H54 (cell line): ENCODE measurements at regions not wholly inside any gene's neighbourhood (a gene's known extent, or its start where the extent isn't known, plus 50 kb on each side); places are given as distances from the start of the nearest gene placed in this dataset.

ENCODE experiments used
- DNase-seq: peaks from one replicate; pipeline ENCODE4 v3.0.0; 2011; ENCODE audit warnings: low spot score, mixed read lengths; ENCODE audit not compliant: insufficient read length
- FAIRE-seq: peaks from 3 replicates; lab custom pipeline; 2011; peaks lifted over from hg19 to GRCh38; lab: Jason Lieb, UNC
- POLR2A ChIP-seq: IDR thresholded peaks from 2 replicates; pipeline ENCODE4 v1.6.1; 2011; ENCODE audit warnings: low read depth, mild to moderate bottlenecking, low read length

DNA sequence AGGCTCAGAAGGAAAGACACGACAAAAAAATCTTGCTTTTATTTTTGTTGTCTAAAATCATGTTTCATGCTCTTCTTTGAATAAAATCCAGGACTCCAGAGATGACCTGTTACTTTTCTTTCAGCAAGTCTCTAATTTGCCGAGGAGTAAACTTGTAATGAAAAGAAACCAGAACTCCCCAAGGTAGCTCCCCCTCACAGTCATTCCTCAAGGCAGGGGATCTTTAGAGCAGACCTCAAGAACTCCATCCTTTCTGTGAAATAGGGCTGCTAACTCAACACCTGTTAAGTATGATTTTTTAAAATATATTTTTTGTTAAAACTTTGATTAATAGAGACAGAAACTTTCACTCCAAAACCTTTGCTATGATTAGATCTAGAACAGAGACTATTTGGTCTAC is 82.7 kb upstream of the ABCD3 start:
- FAIRE-seq (no peak), DNase-seq (no peak)
- TF ChIP-seq POLR2A = no peak

DNA sequence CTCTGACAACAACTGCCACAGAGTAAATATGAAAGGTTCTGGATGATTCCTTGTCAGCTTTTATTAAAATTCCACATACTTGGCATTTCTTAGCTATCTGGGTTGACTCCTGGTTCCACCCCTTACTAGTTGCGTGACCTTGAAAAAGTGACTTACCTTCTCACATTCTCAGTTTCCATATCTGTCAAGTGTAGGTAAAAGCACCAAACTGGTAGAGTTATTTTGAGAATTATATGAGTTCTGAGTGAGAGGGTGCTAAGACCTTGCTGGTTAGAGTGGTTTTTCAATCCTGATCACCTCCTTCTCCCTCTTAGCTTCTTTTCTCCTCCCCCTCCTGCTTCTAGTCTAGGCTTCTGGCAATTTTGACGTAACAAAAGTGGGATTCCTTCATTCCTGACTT is 83.4 kb upstream of the ABCD3 start:
- FAIRE-seq = no peak
- TF ChIP-seq POLR2A = no peak
- DNase-seq = no peak

DNA sequence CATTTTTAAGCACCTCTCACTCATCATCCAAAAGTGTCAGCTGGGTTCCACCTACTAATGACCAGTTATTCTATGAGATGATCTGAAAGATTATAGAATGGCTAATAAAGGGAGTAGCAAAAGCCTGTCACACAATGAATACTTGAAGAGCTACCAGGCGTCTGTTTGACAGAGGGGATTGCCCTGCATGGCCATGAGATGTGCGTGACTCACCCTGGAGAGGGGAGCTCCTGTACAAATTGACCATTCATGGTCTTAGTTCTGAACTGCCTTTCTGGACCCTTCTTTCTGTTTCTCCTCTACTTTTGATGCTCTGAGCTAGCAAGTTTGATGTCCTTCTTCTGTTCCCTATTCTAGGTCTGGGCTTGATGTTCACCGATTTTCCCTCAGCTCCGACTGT is 85.2 kb upstream of the ABCD3 start:
- peak; percentile 87 for FAIRE-seq
- no peak for TF ChIP-seq POLR2A
- DNase-seq = peak; percentile 30

DNA sequence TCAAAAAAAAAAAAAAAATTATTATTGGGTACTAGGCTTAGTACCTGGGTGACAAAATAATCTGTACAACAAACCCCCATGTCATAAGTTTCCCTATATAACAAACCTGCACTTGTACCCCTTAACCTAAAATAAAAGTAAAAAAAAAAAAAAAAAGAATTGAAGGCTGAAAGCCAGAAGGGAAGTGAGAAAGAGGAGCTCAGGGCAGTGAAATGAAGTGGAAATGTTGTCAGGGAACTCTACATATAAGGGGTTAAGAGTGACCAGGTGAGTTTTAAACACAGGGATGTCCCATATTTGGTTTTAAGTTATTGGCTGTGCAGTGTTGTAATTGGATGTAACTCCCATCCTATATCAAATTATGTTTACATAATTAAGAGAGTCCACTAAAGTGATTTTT is 85.7 kb upstream of the ABCD3 start:
- TF ChIP-seq POLR2A = no peak
- FAIRE-seq (no peak), DNase-seq (no peak)

DNA sequence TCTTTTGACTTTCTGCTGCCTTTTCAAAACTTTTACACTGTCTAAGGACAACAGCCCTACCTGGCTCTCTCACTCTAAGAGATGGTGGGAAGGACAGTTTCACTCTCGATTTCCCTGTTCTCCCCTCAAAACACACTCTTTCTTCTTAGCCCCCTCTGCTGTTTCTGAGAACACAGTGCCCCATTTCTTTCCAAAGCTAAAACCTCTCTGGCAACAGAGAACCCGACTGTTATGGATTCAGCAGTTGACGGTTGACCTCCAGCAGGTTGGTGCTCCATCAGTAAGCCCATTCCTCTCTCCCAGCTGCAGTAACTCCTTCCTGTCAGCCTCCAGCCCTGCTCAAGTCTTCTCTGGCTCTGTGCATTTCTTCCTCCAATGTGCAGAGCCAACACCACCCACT is 88.2 kb upstream of the ABCD3 start:
- DNase-seq = no peak
- no peak for TF ChIP-seq POLR2A
- peak; percentile 70 for FAIRE-seq

DNA sequence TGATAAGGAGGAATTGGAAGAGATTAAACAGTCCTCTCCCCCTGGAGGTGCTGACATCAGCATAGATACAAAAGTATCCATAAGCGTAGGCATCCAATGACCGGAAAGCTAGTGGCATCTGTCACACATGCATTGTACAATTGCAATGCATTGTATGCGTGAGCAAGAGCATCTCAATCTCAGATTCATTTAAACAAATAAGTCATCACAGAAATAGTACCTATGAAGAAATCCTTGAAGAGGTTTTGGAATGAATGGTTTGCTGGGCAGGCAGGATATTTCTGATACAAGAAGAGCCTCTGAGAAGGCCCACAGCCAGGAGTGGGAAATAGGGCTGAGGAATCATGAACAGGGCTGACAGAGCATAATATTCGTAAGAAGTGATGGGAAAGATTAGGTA is 88.9 kb upstream of the ABCD3 start:
- no peak for TF ChIP-seq POLR2A
- peak; percentile 43 for FAIRE-seq
- no peak for DNase-seq

DNA sequence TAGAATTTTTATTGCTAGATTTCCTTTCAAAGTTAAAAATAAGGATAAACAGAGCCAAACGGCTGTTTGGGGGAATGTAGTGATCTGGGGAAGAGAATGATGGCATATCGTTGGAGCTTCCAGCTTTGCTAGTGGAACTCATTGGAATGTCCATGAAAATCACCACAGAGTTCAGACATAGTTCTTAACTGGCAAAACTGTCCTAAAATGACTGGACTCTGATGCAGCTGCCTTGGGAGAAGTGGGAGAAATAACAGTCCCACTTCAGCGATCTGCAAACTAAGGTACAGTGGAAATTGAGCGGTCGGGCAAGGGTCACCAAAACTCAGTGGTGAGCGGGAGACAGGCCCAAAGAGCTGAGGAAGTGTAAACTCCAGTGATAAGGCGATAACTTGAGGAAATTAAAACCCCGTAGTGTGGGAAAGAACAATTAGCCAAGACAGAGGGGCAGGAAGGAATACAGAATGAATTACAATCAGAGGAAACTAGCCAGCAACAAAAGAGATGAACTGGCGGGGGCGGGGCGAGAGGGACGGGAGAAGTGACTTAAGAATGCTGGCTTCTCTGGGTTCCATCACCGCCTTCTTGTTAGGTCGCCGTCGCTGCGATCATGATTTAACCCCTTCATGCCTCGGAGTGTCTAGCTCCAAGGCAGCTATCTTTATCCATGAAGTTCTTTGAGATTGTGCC is 89.8 kb upstream of the ARHGAP29 start:
- FAIRE-seq (peak; percentile 87), DNase-seq (no peak)
- TF ChIP-seq POLR2A = no peak

DNA sequence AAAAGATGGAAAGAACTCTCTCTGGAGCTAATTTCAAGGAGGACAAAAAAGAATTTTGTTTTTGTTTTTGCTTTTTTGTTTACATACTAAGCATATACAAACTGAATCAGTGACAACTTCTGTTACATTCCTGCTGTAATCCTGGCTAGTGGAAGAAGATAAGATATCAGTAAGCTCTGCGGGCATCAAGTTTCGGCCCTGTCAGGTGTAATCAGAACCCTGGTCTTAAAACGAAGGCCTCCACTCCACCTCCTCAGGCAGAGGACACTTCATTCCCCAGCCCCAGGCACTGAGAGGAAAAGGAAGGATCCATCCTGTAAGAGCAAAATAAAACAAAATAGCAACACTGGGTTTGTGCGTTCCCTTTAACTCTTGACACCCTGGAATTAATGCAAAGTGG is 88.9 kb upstream of the ARHGAP29 start:
- FAIRE-seq = no peak
- DNase-seq = no peak
- TF ChIP-seq POLR2A = no peak

DNA sequence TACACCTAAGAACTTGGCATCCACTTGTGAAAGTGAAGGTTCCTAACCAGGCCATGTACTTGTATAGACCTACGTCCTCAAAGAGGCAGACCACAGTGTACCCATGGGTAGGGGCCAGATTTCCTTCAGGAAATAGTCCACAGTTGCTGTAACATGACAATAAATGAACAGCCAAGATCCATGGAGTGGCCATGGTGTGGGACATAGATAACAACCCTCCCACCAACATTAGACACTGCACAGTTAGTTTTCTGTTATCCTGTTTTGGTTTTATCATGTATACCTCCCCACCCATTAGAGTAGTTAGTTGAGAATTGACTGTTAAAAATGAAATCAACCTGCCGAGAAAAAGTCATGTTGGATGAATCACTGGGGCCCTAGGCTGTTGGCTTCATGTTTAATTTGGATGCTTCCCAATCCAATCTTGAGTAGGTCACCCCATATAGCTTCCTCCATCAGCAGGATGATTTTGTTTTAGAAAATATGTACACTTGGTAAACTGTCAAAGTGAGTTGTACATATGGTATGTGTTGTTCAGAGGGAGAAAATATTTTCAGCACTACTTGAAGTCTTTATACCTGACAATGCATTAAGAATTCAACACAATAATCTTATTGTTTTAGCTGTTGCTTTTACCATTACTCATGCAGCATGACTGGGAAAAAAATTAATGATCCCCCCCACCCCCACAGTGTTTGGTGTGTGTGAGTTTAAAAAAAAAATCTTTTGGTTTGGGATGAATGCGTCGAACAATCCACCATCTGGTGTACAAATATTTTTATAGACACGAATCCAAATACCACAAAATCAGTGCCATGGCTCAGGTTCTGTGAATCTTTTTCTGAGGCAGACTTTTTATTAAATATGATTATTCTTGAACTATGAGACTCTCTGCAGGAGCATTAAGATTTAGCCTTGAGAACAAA is 88.3 kb upstream of the ARHGAP29 start:
- DNase-seq (peak; percentile 33), FAIRE-seq (peak; percentile 91)
- TF ChIP-seq POLR2A = no peak

DNA sequence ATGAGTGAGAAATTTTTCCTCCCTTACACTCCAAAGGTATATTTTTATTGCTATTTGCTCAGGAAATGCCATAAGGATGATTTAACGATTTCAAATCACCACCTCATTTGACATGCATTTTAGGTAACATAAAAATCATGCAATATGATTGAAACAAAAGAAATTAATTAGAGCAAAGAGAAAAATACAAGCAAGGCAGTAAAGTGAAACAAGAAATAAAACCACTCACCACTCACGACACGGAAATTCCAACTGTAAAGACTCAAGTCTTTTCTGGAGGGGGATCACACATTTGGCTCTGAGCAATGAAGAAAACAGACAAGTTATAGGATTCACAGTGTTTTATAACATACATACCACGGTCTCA is 86.8 kb upstream of the ARHGAP29 start:
- DNase-seq (no peak), FAIRE-seq (peak; percentile 48)
- TF ChIP-seq POLR2A = no peak

DNA sequence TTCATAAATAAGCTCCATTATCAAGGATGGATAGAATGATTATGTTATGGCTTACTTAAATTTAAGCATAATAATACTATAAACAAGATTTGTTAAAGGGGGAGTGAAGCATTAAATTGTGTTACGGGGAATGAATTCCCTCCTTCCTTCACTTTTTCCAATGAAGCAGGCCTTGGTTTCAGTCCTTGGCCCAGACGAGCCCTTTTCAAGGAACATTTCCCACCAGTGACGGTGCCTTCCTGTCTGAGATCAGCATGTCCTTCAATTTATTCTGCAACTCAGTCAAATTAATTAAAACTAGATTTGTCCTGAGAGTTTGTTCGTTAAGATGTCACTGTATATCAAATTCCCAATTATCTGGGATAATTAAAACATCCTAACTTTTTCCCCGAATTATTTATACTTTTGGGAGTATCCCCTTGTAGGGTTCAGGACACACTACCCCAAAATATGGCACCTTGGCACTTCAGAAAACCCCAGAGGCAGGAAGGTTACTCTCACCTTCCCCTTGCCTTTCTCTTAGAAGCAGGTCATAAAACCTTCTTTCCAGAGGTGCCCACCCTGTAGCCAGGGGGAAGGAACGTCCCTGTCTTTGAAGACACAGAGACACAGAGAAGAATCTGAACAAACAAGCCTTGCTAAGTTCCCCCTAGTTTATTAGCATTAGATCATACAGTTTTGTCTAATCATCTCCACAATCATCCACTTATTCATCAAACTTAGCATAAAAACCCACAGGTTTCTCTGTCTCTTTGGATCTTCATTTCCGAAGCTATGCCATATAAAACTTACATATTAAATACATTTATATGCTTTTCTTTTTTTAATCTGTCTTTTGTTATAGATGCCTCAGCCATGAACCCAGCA is 86.2 kb upstream of the ARHGAP29 start:
- FAIRE-seq = no peak
- DNase-seq = no peak
- TF ChIP-seq POLR2A = no peak

DNA sequence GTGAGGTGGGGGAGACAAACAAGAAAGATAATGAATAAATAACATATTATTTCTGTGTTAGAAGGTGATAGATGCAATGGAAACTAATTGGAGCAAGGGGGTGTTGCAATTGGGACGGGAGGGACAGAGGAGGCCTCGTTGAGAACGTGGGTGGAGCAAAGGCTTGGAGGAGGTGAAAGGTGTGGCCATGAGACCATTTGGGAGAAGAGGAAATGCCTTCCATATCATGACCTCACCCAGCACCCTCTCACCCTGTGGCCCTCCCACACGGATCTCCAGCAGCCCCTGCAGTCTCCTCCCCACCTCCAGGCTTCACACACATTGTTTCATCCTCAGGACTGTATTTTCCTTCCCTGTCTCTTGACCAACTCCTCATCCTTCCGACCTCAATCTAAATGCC is 85.3 kb upstream of the ARHGAP29 start:
- DNase-seq = peak; percentile 62
- peak; percentile 93 for FAIRE-seq
- TF ChIP-seq POLR2A = no peak

DNA sequence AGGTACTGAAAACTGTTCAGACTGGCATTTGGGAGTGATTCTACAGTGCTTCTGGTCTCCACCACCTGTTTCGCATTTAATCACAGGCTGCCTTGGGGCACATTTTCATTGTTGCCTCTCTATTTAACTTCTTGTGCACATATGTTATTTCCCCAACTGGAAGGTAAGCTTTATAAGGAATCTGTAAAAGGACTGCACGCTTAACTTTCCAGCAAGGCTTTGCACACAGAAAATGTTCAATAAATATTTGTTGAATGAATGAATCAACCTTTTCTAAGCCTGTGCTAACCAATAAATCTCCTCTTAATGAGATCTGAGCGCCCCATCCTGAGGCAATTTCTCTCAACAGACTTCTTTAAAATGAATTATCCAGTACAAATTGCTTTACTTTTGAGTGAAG is 84.3 kb upstream of the ARHGAP29 start:
- no peak for TF ChIP-seq POLR2A
- DNase-seq = no peak
- FAIRE-seq = no peak
